Kidney capillary endothelial cell (primary cell): ENCODE measurements at regions not wholly inside any gene's neighbourhood (a gene's known extent, or its start where the extent isn't known, plus 50 kb on each side); places are given as distances from the start of the nearest gene placed in this dataset.
"Not testable (repeated sequence)": the region's sequence is repeated elsewhere in the genome, so short reads cannot be mapped to it uniquely, and the experiment has no call there.

Source experiments
- DNase-seq: peaks from one replicate; pipeline ENCODE4 v3.0.0-alpha.2; 2018; ENCODE audit warnings: low spot score

- no peak for DNase-seq
Measured at GRCh38 chr5:112573441-112573840, 154.4 kb upstream of the EPB41L4A start.

DNA sequence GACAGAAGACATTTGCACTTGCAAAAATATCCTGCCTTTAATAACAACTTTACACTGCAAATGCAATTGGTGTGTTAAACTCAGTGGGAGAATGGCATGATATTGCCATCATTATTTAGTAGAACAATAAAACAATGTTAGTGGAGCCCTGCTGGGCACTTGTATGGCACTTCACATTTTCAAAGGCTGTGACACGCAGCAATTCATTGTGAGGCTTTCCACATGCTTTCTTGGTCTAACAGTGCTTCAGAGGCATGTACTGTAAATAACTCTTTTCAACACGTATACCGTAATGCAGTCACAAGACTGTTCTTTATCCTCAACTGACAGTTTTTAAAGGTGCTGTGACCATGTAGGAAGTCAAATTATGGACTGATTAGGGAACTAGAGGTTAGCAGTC, 155.5 kb upstream of the EPB41L4A start:
- no peak for DNase-seq

DNA sequence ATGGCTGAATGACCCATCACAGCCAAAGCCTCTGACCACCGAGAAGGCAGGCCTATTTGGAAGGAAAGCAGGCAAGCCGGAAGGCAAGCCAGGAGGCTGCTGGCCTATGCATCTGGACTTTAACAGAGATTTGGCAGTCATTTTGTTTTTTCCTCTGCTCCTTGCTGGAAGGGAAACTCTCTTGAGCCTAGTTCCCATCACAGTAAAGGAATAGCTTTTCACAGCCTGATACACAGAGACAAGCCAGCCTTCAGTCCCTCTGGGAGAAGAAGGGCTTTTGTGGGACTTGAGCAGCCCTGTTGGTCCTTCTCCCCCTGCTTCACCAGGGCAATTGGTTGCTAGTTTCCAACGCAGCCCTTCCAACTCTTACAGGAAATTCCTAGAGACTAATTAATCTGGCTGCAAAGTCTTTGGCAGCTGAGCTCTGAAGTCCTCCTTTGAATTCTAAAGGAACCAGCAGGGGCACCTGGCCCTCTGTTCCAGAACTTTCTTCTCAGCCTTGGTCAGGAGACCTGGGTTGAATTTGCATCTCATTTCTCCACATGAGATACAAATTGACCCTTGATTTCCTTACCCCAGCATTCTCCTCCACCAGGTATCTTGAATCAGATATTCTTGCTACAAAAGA, 157.3 kb upstream of the EPB41L4A start:
- no peak for DNase-seq

DNA sequence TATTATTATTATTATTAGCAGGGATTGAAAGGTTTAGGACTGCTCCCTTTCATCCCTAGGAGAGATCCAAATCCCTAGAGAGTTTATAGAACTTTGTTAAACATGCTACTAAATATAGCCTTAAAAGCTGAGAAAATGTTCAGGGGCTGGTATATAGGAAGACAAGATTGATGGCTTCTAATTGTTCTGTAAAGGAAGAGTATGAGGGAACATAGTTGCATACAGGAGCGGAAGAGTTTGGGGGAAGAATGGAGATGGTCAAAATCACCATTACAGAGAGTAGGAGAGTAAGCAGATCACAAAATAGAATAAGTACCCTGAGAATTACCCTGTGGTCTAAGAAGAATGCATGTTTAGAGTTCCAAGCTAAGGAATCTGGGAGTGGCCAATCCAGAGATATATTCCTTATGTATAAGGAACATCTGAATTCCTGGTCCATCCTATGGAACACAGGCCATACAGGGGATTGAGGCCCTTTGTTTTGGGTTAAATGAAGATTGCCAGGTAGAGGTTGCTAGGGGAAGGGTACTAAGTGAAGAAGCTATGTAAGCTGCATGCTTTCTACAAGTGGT, 158.0 kb upstream of the APC start:
- DNase-seq: no peak

GRCh38 chr5:112581811-112582320, 155.8 kb upstream of the APC start:
- no peak for DNase-seq

- DNase-seq: no peak
Measured at GRCh38 chr5:112583166-112583565, 154.5 kb upstream of the APC start.

GRCh38 chr5:112584781-112585180, 152.9 kb upstream of the APC start:
- DNase-seq: no peak

DNA sequence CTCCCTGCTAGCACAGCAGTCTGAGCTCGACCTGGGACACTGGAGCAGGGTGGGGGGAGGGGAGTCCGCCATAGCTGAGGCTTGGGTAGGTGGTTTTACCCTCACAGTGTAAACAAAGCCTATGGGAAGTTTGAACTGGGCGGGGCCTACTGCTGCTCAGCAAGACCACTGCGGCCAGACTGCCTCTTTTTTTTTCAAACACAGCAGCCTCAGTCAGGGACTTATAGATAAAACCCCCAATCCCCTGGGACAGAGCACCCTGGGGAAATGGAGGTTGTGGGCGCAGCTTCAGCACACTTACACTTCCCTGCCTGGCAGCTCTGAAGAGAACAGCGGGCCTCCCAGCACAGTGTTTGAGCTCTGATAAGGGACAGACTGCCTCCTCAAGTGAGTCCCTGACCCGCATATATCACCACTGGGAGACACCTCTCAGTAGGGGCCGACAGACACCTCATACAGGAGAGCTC, 151.1 kb upstream of the APC start:
- no peak for DNase-seq

- DNase-seq: not testable (repeated sequence)
Measured at GRCh38 chr5:112590858-112591257, 146.8 kb upstream of the APC start.

- no peak for DNase-seq
Measured at GRCh38 chr5:112594095-112594850, 143.4 kb upstream of the APC start.

- no peak for DNase-seq
Measured at GRCh38 chr5:112594941-112595340, 142.7 kb upstream of the APC start.

DNA sequence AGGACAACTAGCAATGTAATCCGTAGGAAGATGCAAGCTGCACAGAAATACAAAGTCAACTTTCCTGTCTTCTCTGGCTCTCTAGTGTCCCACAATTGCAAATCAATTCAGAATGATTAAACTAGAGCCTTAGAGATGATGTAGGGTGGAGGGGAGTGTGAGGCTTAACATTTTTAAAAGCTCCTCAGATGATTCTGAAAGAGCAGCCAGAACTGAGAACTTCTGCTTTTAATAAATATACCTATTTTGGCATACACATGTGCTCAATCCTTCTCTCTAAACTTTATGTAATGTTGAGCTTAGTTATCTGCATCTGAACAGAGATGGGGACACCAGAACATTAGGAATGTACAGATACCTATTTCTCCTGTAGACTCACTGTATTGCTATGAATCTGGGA, 139.9 kb upstream of the APC start:
- DNase-seq: no peak

DNA sequence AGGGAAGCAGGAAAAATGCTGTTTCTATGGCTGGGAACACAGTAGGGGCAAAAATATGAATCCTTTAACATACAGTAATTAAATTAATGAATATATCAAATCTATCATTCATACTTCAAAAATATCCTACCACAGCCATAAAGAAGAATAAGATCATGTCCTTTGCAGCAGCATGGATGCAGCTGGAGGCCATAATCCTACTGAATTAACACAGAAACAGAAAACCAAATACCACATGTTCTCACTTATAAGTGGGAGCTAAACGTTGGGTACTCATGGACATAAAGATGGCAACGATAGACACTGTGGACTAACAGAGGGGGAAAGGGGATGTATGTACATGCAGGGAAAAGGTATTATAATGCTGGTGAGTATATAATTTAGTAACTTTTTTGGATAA, 137.2 kb upstream of the APC start:
- not testable (repeated sequence) for DNase-seq

DNA sequence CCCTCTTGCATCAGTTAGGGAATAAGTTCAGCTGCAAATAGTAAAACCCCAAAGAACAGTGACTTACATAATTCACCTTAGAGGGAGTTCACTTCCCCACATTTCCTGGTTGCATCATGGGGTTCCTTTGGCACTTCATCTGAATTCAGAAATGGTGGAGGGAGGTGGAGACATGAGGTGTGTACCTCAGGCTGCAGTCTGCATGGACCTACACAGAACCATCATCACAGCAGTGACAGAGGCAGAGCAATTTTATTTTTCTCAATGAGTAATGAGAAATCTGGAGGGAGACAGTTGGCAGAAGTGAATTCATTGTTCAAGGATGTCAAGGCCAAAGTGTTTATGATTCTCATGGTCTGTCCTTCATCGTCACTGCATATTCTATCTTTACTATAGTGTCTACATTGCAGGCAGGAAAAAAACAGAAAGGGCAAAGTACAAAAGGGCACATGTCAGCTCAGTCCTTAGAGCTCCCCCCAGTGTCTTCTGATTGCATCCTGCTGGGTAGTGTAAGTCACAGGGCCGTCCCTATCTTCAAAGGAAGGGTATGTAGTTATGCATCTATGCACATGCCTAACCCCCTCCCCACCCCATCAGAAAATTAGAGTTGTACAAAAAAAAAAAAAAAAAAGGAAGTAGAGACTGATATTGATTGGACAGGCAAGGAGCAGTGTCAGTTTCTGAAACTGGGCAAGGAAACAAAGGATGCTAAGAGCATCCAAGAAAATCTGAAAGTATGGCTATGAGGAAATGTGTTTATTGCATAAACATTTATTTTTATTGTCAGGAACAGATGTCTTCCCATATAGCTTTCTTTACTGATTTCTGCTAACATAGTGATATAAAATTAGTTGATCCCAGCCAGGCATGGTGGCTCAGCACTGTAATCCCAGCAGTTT, 132.7 kb upstream of the APC start:
- no peak for DNase-seq

GRCh38 chr5:112608975-112609374, 128.7 kb upstream of the APC start:
- DNase-seq: no peak

DNA sequence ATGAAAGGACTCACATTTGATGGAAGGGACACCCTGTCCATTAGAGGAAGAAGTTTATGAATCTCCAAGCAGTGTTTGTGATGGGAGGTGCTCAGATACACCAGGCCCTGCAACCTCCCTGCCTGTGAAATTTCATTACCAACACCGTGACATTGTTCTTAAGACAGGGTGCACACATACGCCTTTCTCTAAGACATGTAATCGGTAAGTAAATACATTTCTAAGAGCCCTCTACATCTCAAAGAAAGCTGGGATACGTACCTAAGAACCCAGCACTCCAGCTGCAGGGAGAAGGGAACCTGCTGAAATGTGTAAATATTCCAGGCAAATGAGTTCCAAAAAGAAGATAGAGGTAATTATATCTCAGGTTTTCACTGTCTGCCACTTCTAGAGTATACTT, 125.0 kb upstream of the APC start:
- no peak for DNase-seq

DNA sequence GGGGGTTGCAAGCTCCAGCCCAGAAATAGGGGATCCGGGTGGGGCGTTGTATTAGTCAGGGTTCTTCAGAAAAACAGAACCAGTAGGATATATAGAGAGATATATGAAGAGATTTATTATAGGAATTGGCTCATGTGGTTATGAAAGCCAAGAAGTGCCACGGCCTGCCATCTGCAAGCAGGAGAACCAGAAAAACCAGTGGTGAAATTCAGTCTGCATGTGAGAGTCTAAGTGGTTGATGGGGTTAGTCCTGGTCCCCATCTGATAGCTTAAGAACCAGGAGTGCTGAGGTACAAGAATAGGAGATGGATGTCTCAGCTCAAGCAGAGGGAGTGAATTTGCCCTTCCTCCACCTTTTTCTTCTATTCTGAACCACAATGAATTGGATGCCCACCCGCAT, 123.4 kb upstream of the APC start:
- DNase-seq: no peak

GRCh38 chr5:112614986-112615385, 122.7 kb upstream of the APC start:
- no peak for DNase-seq

DNA sequence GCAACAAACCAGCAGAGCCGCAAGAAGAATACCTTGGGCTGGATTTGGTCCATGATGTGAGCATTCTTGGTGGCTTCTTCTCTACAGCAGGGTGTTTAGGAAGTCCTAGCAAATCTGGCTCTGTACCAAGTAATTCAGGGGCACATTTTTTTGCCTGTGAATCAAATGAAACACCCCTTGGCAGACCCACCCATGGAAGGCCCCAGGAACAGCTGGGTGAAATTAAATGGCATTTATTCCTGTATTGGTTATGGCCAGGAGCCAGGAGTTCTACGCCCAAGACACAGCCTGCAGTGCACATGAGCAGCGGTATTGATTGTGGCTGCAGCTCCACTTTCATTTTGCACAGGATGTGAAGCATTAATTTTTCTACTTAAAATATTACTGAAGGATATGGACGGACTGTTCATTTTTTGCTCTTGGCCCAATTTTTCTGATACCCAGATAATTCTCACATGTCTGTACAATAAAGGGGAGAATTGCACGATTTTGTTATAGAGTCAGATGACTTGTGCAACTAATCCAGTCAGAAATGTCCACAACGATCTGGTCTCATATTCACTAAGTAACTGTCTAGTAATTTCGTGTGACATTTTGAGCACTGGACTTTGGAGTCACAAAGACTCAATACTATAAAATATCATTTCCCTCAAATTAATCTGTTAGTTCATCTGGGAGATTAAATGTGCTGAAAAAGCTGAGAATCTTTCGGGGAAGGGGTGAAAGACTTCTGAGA, 120.7 kb upstream of the APC start:
- no peak for DNase-seq

GRCh38 chr5:112625246-112625645, 112.4 kb upstream of the APC start:
- DNase-seq: no peak

DNA sequence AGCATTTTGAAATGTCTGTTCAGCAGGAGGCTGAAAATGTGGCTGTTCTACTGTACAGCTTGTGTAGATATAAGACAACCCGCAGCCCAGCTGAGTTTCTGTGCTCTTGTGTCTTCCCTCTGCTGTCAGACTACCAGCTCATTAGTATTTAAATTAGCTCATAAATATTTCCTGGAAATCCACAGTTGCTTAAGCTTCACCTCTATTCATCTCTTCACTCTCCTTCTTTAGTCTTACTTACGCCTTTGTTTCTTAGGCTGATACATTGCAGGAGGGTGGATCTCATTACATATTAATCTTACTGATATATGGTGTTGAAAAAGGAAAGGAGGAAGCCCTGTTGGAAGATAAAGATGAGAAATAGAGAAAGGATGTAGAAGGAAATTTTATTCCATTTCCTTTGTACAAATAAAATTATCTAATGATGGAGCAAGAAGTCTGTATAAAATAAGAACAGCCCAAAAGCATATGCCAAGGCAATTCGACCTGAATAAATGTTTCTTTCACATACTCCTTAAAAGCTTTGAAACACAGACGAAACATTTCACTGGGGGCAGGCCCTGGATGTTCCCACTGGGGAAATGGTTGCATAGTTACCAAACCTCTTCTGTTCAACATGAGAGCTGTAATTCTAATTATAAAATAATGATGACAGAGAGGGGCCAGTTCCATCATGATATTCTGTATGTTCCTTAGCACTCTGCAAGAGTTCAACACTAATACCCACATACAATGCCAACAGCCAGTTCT, 111.8 kb upstream of the APC start:
- no peak for DNase-seq
